ENCODE measurements at regions not wholly inside any gene's neighbourhood (a gene's known extent, or its start where the extent isn't known, plus 50 kb on each side); places are given as distances from the start of the nearest gene placed in this dataset.

DNA sequence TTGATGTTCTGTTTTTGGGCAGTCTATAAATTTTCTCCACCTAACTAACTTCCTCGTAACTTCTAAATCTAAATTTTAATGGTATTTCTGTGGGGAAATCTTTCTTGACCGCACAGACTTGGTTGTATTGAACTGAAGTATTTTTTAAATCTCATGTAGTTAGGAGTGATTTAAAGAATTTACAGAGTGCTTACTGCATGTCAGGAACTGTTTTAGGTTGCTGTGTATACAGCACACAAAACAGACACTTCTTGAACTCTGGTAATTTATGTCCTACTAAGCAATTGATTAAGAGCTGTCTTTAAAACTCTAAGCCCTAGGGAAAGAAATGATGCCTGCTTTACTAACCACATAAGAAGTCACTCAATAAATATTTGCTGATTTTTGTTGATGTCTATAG, 1350.2 kb downstream of the ZPLD1 start:
- TF ChIP-seq SIX5 (IDR thresholded peaks at IDR 0.05; ENCODE audit: low read depth, low read length, severe bottlenecking) = no peak
- TF ChIP-seq RELA (IDR thresholded peaks at IDR 0.05; ENCODE audit: borderline replicate concordance, partially characterized antibody) = no peak
